Neural cell (in vitro differentiated cells): ENCODE measurements at regions not wholly inside any gene's neighbourhood (a gene's known extent, or its start where the extent isn't known, plus 50 kb on each side); places are given as distances from the start of the nearest gene placed in this dataset.

Experiments
- H2AFZ ChIP-seq: fragments of 200-600, 300-800 bp; sonication (generic), shearing (Covaris generic); 2 replicates; pipeline ENCODE4 v1.6.0; 2014; ENCODE audit warnings: low read depth, mild to moderate bottlenecking, antibody characterized with exemption, low read length, moderate library complexity
- H3F3A ChIP-seq: fragments of 200-600 bp; shearing (Covaris generic); 2 replicates; pipeline ENCODE4 v1.6.1; 2016; ENCODE audit warnings: mild to moderate bottlenecking, moderate library complexity, mixed read lengths, antibody characterized with exemption, low read length; ENCODE audit not compliant: insufficient read depth, poor library complexity, severe bottlenecking
- H3K27ac ChIP-seq: fragments of 200-600, 300-800 bp; sonication (generic), shearing (Covaris generic); 2 replicates; pipeline ENCODE4 v1.5.1; 2014; ENCODE audit warnings: mild to moderate bottlenecking, low read length, moderate library complexity
- H3K27me3 ChIP-seq: fragments of 300-800, 200-600 bp; sonication (generic), shearing (Covaris generic); 2 replicates; pipeline ENCODE4 v1.6.0; 2014; ENCODE audit warnings: mild to moderate bottlenecking, low read depth, low read length, moderate library complexity; ENCODE audit not compliant: insufficient read depth
- H3K36me3 ChIP-seq: fragments of 300-800, 200-600 bp; sonication (generic), shearing (Covaris generic); 2 replicates; pipeline ENCODE4 v1.5.1; 2014; ENCODE audit warnings: mild to moderate bottlenecking, antibody characterized with exemption, low read length, moderate library complexity; ENCODE audit not compliant: insufficient read depth
- H3K4me2 ChIP-seq: fragments of 300-800, 200-600 bp; sonication (generic), shearing (Covaris generic); 2 replicates; pipeline ENCODE4 v1.6.0; 2014; ENCODE audit warnings: mild to moderate bottlenecking, low read length
- H3K4me3 ChIP-seq: fragments of 300-800, 200-600 bp; sonication (generic), shearing (Covaris generic); 2 replicates; pipeline ENCODE4 v1.5.1; 2014; ENCODE audit warnings: mild to moderate bottlenecking, low read length, moderate library complexity
- H3K79me2 ChIP-seq: fragments of 200-600 bp; shearing (Covaris generic); replicated peaks from 2 replicates; pipeline ENCODE4 v1.6.0; 2014; ENCODE audit warnings: mild to moderate bottlenecking, low read length, moderate library complexity; ENCODE audit not compliant: insufficient read depth
- H3K9ac ChIP-seq: fragments of 300-800, 200-600 bp; sonication (generic), shearing (Covaris generic); 2 replicates; pipeline ENCODE4 v1.6.1; 2016; ENCODE audit warnings: mild to moderate bottlenecking, low read length, mixed read lengths
- H3K9me2 ChIP-seq: fragments of 200-600 bp; shearing (Covaris generic); 2 replicates; pipeline ENCODE4 v1.6.1; 2016; ENCODE audit warnings: mild to moderate bottlenecking, low read length, mixed read lengths; ENCODE audit not compliant: insufficient read depth
- H3K9me3 ChIP-seq: fragments of 200-600, 300-800 bp; sonication (generic), shearing (Covaris generic); 2 replicates; pipeline ENCODE4 v1.6.1; 2016; ENCODE audit warnings: mild to moderate bottlenecking, mixed run types, low read length, moderate library complexity, mixed read lengths
- H4K20me1 ChIP-seq: fragments of 200-600 bp; shearing (Covaris generic); 2 replicates; pipeline ENCODE4 v1.6.1; 2016; ENCODE audit warnings: mild to moderate bottlenecking, mixed run types; ENCODE audit not compliant: insufficient read depth
- CTCF ChIP-seq: fragments of 450-650 bp; IDR thresholded peaks from 2 replicates; pipeline ENCODE4 v1.5.1; 2014; ENCODE audit warnings: antibody characterized with exemption, mild to moderate bottlenecking, moderate library complexity; ENCODE audit not compliant: poor library complexity, severe bottlenecking
- EP300 ChIP-seq: fragments of 450-650 bp; conservative IDR thresholded peaks from 2 replicates; pipeline ENCODE4 v1.6.1; 2014; ENCODE audit warnings: antibody characterized with exemption, mild to moderate bottlenecking, moderate library complexity; ENCODE audit not compliant: poor library complexity, severe bottlenecking
- EZH2 ChIP-seq: fragments of 200-600, 300-800 bp; shearing (Covaris generic), sonication (generic); IDR thresholded peaks from 2 replicates; pipeline ENCODE4 v1.6.1; 2014; ENCODE audit warnings: antibody characterized with exemption, low read length, borderline replicate concordance, mild to moderate bottlenecking; ENCODE audit not compliant: insufficient read depth, poor library complexity, severe bottlenecking
- MXI1 ChIP-seq: fragments of 450-650 bp; conservative IDR thresholded peaks from 2 replicates; pipeline ENCODE4 v1.6.1; 2014; ENCODE audit warnings: antibody characterized with exemption, mild to moderate bottlenecking; ENCODE audit not compliant: poor library complexity, severe bottlenecking
- POLR2AphosphoS5 ChIP-seq: IDR thresholded peaks from 2 replicates; pipeline ENCODE4 v1.6.1; 2012
- RAD21 ChIP-seq: fragments of 450-650 bp; conservative IDR thresholded peaks from 2 replicates; pipeline ENCODE4 v1.6.1; 2014; ENCODE audit warnings: antibody characterized with exemption, mild to moderate bottlenecking, moderate library complexity
- REST ChIP-seq: IDR thresholded peaks from 2 replicates; pipeline ENCODE4 v1.6.1; 2012; ENCODE audit warnings: borderline replicate concordance
- SMC3 ChIP-seq: fragments of 450-650 bp; conservative IDR thresholded peaks from 2 replicates; pipeline ENCODE4 v1.6.1; 2014; ENCODE audit warnings: antibody characterized with exemption, mild to moderate bottlenecking, moderate library complexity; ENCODE audit not compliant: poor library complexity
- TAF1 ChIP-seq: IDR thresholded peaks from 2 replicates; pipeline ENCODE4 v1.6.1; 2012; ENCODE audit warnings: low read depth

GRCh38 chrX:6758234-6758633 lies 223.3 kb upstream of the VCX3A start:
- Histone ChIP-seq H3K9ac (no peak overlapping the region), H3K27me3 (no peaks in the 10 kb centered on the region), H2AFZ (no peak overlapping the region), H3F3A (no peaks in the 10 kb centered on the region), H3K79me2 (no peaks in the 10 kb centered on the region), H3K9me3 (no peaks in the 10 kb centered on the region), H4K20me1 (no peaks in the 10 kb centered on the region), H3K27ac (no peak overlapping the region), H3K4me2 (no peak overlapping the region), H3K36me3 (no peaks in the 10 kb centered on the region), H3K4me3 (no peak overlapping the region), H3K9me2 (no peaks in the 10 kb centered on the region)
- TF ChIP-seq RAD21, result no peak
- no peak for TF ChIP-seq REST
- TF ChIP-seq TAF1, result no peak
- no peak for TF ChIP-seq CTCF
- TF ChIP-seq MXI1, result no peak
- no peak for TF ChIP-seq SMC3
- TF ChIP-seq EZH2, result no peak
- TF ChIP-seq POLR2AphosphoS5, result no peak
- no peak for TF ChIP-seq EP300

GRCh38 chrX:6757631-6758030 lies 222.7 kb upstream of the VCX3A start:
- Histone ChIP-seq H3F3A (no peaks in the 10 kb centered on the region), H3K27ac (no peak overlapping the region), H3K4me2 (no peak overlapping the region), H3K4me3 (no peak overlapping the region), H3K36me3 (no peaks in the 10 kb centered on the region), H4K20me1 (no peaks in the 10 kb centered on the region), H3K9me3 (no peaks in the 10 kb centered on the region), H3K27me3 (no peaks in the 10 kb centered on the region), H3K79me2 (no peaks in the 10 kb centered on the region), H3K9me2 (no peaks in the 10 kb centered on the region), H3K9ac (no peak overlapping the region), H2AFZ (no peak overlapping the region)
- TF ChIP-seq MXI1, result no peak
- TF ChIP-seq EP300, result no peak
- TF ChIP-seq TAF1, result no peak
- TF ChIP-seq CTCF, result no peak
- TF ChIP-seq EZH2, result no peak
- TF ChIP-seq SMC3, result no peak
- TF ChIP-seq POLR2AphosphoS5, result no peak
- TF ChIP-seq REST, result no peak
- TF ChIP-seq RAD21, result no peak
